HCT116 (cell line): ENCODE measurements at regions not wholly inside any gene's neighbourhood (a gene's known extent, or its start where the extent isn't known, plus 50 kb on each side); places are given as distances from the start of the nearest gene placed in this dataset.

Source experiments
- ATAC-seq: fragments of 200-7000 bp; cut with Tn5 transposase; 2 replicates; pipeline ENCODE4 v1.9.1; 2020; ENCODE audit warnings: mild to moderate bottlenecking, moderate library complexity
- BruUV-seq: library from RNA; stranded (reverse); fragments of 400-500 nt; replicated peaks from 2 replicates; lab custom pipeline; 2021; lab: Mats Ljungman, UMichigan
- CTCF ChIA-PET: fragments of 300-600 bp; sonication (Branson Sonifier 250); formaldehyde crosslinking; loops from one replicate; lab custom pipeline; 2021; ENCODE audit warnings: antibody characterized with exemption; lab: Charles Lee
- POLR2A ChIA-PET: fragments of 300-600, 350-600 bp; sonication (Branson Sonifier 250); formaldehyde crosslinking; loops from one replicate; lab custom pipeline; 2021; ENCODE audit warnings: antibody characterized with exemption; lab: Charles Lee
- RAD21 ChIA-PET, 2 experiments: fragments of 300-600 bp; sonication (Branson Sonifier 250); formaldehyde crosslinking; loops; one replicate each; lab custom pipeline; 2023; ENCODE audit warnings: low total read pairs in 2 of 2; ENCODE audit not compliant: uncharacterized antibody in 2 of 2, unreplicated experiment in 2 of 2, low non-redundant PET in 1 of 2; lab: Charles Lee
- DNase-seq: peaks from one replicate; pipeline ENCODE4 v3.0.0-alpha.2; 2010; ENCODE audit warnings: low read depth, low spot score
- H2AFZ ChIP-seq: fragments of 200-600 bp; shearing (Covaris generic), sonication (generic); 2 replicates; pipeline ENCODE4 v1.6.1; 2017; ENCODE audit warnings: low read depth, mixed run types, mixed read lengths, antibody characterized with exemption, low read length; ENCODE audit not compliant: poor library complexity, severe bottlenecking
- H3K27ac ChIP-seq: 2 replicates; pipeline ENCODE4 v1.5.1; 2012; ENCODE audit warnings: low read depth, low read length
- H3K27me3 ChIP-seq: fragments of 200-600 bp; sonication (generic); 2 replicates; pipeline ENCODE4 v1.6.1; 2016; ENCODE audit warnings: mixed run types, low read length, mixed read lengths; ENCODE audit not compliant: insufficient read depth
- H3K36me3 ChIP-seq, 2 experiments: fragments of 200-500 bp in 1 of 2; fragments of 200-600 bp in 1 of 2; sonication (Bioruptor generic) in 1 of 2; sonication (generic) in 1 of 2; 2 replicates each; pipeline versions ENCODE4 v1.5.1 to v1.6.1; 2014 to 2016; ENCODE audit warnings: low read length in 2 of 2, inconsistent platforms in 1 of 2, mixed read lengths in 1 of 2, mixed run types in 1 of 2; ENCODE audit not compliant: insufficient read depth in 2 of 2, control insufficient read depth in 1 of 2
- H3K4me1 ChIP-seq, 2 experiments: fragments of 200-600 bp in 1 of 2; sonication (generic) in 1 of 2; 2 replicates each; pipeline versions ENCODE4 v1.5.1 to v1.6.1; 2012 to 2017; ENCODE audit warnings: low read length in 2 of 2, inconsistent platforms in 1 of 2, mild to moderate bottlenecking in 1 of 2, mixed read lengths in 1 of 2, mixed run types in 1 of 2, moderate library complexity in 1 of 2; ENCODE audit not compliant: insufficient read depth in 2 of 2, control insufficient read depth in 1 of 2
- H3K4me2 ChIP-seq: fragments of 200-600 bp; sonication (generic); 2 replicates; pipeline ENCODE4 v1.6.1; 2017; ENCODE audit warnings: mixed run types, low read length, mixed read lengths
- H3K4me3 ChIP-seq, 2 experiments: fragments of 200-600 bp in 1 of 2; sonication (generic) in 1 of 2; replicated peaks in 1 of 2; 2 replicates each; pipeline ENCODE4 v1.5.1; 2011 to 2016; ENCODE audit warnings: low read length in 2 of 2, control low read depth in 1 of 2, low read depth in 1 of 2, mild to moderate bottlenecking in 1 of 2, mixed read lengths in 1 of 2, mixed run types in 1 of 2
- H3K79me2 ChIP-seq: fragments of 200-600 bp; sonication (generic); 2 replicates; pipeline ENCODE4 v1.6.1; 2017; ENCODE audit warnings: mild to moderate bottlenecking, mixed run types, low read length, moderate library complexity, mixed read lengths; ENCODE audit not compliant: insufficient read depth
- H3K9ac ChIP-seq: fragments of 200-600 bp; sonication (generic); 2 replicates; pipeline ENCODE4 v1.6.1; 2016; ENCODE audit warnings: low read length, mixed read lengths
- H3K9me2 ChIP-seq: fragments of 200-600 bp; sonication (generic), shearing (Covaris generic); 2 replicates; pipeline ENCODE4 v1.6.1; 2017; ENCODE audit warnings: mixed run types, mild to moderate bottlenecking, moderate library complexity; ENCODE audit not compliant: insufficient read depth
- H3K9me3 ChIP-seq, 2 experiments: fragments of 200-500 bp in 1 of 2; fragments of 200-600 bp in 1 of 2; sonication (Bioruptor generic) in 1 of 2; sonication (generic) in 1 of 2; 2 replicates each; pipeline ENCODE4 v1.6.1; 2014 to 2017; ENCODE audit warnings: low read length in 2 of 2, mixed read lengths in 2 of 2, inconsistent platforms in 1 of 2, low read depth in 1 of 2, mild to moderate bottlenecking in 1 of 2, mixed run types in 1 of 2, moderate library complexity in 1 of 2; ENCODE audit not compliant: control insufficient read depth in 1 of 2, insufficient read depth in 1 of 2
- H4K20me1 ChIP-seq: fragments of 200-600 bp; sonication (generic), shearing (Covaris generic); 2 replicates; pipeline ENCODE4 v1.6.1; 2017; ENCODE audit warnings: mixed run types, mild to moderate bottlenecking, moderate library complexity; ENCODE audit not compliant: insufficient read depth
- ELF1 ChIP-seq: IDR thresholded peaks from 2 replicates; pipeline ENCODE4 v1.6.1; 2012; ENCODE audit warnings: low read depth, borderline replicate concordance
- FOSL1 ChIP-seq: IDR thresholded peaks from 2 replicates; pipeline ENCODE4 v1.6.1; 2012; ENCODE audit warnings: low read depth
- POLR2A ChIP-seq: IDR thresholded peaks from 2 replicates; pipeline ENCODE4 v1.7.0; 2011; ENCODE audit warnings: borderline replicate concordance; ENCODE audit not compliant: insufficient read depth, insufficient read length; ENCODE audit errors: extremely low read depth
- POLR2AphosphoS5 ChIP-seq: IDR thresholded peaks from 2 replicates; pipeline ENCODE4 v1.6.1; 2011; ENCODE audit warnings: mild to moderate bottlenecking, low read depth, low read length, moderate library complexity
- REST ChIP-seq: IDR thresholded peaks from 2 replicates; pipeline ENCODE4 v1.6.1; 2012; ENCODE audit warnings: low read depth
- SIN3A ChIP-seq: IDR thresholded peaks from 2 replicates; pipeline ENCODE4 v1.6.1; 2012; ENCODE audit warnings: low read depth
- TCF7L2 ChIP-seq: IDR thresholded peaks from 2 replicates; pipeline ENCODE4 v1.7.0; 2011; ENCODE audit warnings: borderline replicate concordance, inconsistent platforms; ENCODE audit not compliant: insufficient read depth, insufficient read length; ENCODE audit errors: extremely low read depth
- YY1 ChIP-seq: IDR thresholded peaks from 2 replicates; pipeline ENCODE4 v1.6.1; 2011; ENCODE audit warnings: low read length, low read depth, moderate library complexity, mild to moderate bottlenecking; ENCODE audit not compliant: insufficient replicate concordance; ENCODE audit errors: extremely low read depth
- ZFX ChIP-seq: fragments of 450-650 bp; IDR thresholded peaks from 2 replicates; pipeline ENCODE4 v1.6.1; 2017
- ZNF274 ChIP-seq: fragments of 200-500 bp; sonication (Bioruptor generic); IDR thresholded peaks from 2 replicates; pipeline ENCODE4 v1.6.1; 2014; ENCODE audit warnings: mild to moderate bottlenecking, low read depth, low read length, inconsistent platforms
- intact Hi-C: fragments of 100-400 bp; cut with micrococcal nuclease; formaldehyde crosslinking; loops from 2 replicates; pipeline ENCODE4 v1.10.0; 2022
- TF ChIP-seq, protein P1 (sequence below): IDR thresholded peaks from 2 replicates; pipeline ENCODE4 v1.6.1; 2012
- TF ChIP-seq, protein P2 (sequence below): IDR thresholded peaks from 2 replicates; pipeline ENCODE4 v1.6.1; 2011; ENCODE audit warnings: mild to moderate bottlenecking, low read length, moderate library complexity; ENCODE audit not compliant: insufficient replicate concordance; ENCODE audit errors: extremely low read depth

DNA sequence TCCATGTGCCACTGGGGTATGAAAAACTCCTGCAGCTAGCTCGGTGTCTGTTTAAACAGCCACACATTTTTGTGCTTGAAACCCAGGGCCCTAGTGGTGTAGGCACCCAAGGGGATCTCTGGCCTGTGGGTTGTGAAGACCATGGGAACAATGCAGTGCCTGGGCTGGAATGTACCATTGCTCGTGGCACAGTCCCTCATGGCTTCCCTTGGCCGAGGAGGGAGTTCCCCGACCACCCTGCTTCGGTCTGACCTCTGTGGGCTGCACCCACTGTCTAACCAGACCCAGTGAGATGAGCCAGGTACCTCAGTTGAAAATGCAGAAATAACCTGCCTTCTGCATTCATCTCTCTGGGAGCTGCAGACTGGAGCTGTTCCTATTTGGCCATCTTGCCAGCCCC lies 214.0 kb downstream of the TRPC6 start:
- H3K4me3 ChIP-seq, result no peak overlapping the region
- DNase-seq, result no peak
- ChIA-PET RAD21 (no interaction called here), POLR2A (no interaction called here), CTCF (no interaction called here)
- ATAC-seq, result no peak
- no peaks in the 10 kb centered on the region for H4K20me1 ChIP-seq
- no peaks in the 10 kb centered on the region for H3K27me3 ChIP-seq
- no peaks in the 10 kb centered on the region for H3K79me2 ChIP-seq
- H3K9me2 ChIP-seq, result no peaks in the 10 kb centered on the region
- H3K9me3 ChIP-seq, result no peaks in the 10 kb centered on the region
- H3K4me2 ChIP-seq, result no peak overlapping the region
- no peaks in the 10 kb centered on the region for H3K4me1 ChIP-seq
- H3K9ac ChIP-seq, result no peak overlapping the region
- no peak for TF ChIP-seq ZFX
- no peak for TF ChIP-seq FOSL1
- TF ChIP-seq, protein P1, sequence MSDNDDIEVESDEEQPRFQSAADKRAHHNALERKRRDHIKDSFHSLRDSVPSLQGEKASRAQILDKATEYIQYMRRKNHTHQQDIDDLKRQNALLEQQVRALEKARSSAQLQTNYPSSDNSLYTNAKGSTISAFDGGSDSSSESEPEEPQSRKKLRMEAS, result no peak
- TF ChIP-seq TCF7L2, result no peak
- no peak for TF ChIP-seq REST
- TF ChIP-seq SIN3A, result no peak
- TF ChIP-seq, protein P2, sequence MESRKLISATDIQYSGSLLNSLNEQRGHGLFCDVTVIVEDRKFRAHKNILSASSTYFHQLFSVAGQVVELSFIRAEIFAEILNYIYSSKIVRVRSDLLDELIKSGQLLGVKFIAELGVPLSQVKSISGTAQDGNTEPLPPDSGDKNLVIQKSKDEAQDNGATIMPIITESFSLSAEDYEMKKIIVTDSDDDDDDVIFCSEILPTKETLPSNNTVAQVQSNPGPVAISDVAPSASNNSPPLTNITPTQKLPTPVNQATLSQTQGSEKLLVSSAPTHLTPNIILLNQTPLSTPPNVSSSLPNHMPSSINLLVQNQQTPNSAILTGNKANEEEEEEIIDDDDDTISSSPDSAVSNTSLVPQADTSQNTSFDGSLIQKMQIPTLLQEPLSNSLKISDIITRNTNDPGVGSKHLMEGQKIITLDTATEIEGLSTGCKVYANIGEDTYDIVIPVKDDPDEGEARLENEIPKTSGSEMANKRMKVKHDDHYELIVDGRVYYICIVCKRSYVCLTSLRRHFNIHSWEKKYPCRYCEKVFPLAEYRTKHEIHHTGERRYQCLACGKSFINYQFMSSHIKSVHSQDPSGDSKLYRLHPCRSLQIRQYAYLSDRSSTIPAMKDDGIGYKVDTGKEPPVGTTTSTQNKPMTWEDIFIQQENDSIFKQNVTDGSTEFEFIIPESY, result no peak
- no peak for TF ChIP-seq ZNF274
- TF ChIP-seq YY1, result no peak
- no peak for TF ChIP-seq ELF1
- TF ChIP-seq POLR2A, result no peak
- no peak for TF ChIP-seq POLR2AphosphoS5
- intact Hi-C loops, result no loop called here
- H2AFZ ChIP-seq, result no peak overlapping the region
- H3K27ac ChIP-seq, result no peak overlapping the region
- H3K36me3 ChIP-seq, result no peaks in the 10 kb centered on the region
- BruUV-seq, result no TSS peak
